AG20443 (cell line): ENCODE measurements at regions not wholly inside any gene's neighbourhood (a gene's known extent, or its start where the extent isn't known, plus 50 kb on each side); places are given as distances from the start of the nearest gene placed in this dataset.

Source experiments
- DNase-seq: peaks from one replicate; pipeline ENCODE4 v3.0.0; 2012; ENCODE audit warnings: low spot score, mixed read lengths

DNA sequence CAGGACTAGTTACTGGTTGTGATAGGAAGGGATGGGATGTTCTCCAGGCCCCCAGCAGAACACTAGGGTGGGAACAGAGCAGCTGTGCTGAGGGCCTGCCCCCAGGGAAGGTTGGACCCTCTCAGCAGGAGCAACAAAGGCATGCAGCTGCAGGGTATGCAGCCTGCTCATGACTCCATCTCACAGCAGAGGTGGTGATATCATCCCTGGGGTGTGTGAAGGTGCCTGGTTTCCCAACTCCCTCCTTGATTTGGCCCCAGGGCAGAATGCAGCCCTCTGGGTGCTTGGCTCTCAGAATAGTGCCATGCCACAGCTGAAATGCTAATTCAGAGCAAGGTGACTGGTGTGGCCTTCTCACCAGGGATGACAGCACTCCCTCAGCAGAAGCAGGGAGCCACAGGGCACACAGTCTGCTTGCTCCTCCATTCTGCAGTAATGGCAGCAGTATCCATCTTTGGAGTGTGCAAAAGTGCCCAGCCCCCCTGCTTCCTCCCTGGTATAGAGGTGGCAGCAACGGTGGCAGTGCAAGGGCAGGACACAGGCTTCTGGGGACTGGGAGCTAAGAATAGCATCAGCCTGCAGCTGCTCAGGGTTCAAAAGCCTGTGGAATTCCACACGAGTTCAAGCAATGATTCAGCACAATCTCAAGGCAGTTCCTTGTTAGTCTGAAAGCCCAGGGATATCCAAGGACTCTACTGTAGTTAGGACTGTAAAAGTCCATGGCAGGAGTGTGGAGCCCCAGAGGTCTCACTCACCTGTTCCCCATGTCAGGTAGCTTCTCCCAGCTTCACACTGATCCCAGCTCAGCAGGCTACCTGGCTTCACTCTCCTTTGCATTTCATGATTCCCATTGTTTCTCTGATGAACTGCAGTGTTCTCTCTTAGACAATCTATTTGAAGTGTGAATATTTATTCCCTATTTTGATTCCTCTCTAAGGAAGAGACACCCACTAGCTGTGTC, 298.1 kb upstream of the FOXG1 start:
- DNase-seq, result no peak

DNA sequence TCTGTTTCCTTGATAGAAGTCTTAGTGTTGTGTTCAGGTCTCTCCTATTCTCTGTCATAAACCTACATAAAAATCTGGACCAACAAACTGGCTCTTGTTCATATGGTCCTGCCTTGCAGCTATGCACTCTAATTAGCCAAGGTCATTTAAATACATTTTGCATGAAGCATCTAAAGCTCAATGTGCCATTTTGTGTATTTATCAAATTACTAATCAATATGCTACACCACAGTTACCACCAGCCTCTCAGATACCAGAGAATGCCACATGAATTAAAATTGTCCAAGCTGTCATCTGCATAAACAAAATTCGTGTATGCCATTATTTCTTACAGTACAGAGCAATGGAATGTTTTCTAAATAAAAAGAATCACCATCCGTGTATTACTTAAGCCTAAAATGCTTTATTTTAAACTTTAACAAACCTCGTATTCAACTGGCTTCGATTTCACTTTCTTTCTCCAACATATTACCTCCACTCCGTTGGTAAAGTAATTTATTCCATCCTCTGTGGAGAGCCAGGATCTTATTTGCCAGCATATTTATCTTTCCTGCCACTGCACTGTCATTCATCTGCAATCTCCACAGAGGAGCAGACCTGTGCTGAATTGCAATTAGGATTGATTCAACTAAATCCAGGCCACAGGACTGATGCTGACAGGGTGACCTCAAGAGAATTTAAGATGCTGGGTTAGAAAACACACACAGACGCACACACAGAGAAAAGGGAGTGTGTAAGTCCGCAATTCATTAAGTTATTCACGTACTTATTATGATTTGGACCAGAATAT, 284.1 kb upstream of the FOXG1 start:
- no peak for DNase-seq

DNA sequence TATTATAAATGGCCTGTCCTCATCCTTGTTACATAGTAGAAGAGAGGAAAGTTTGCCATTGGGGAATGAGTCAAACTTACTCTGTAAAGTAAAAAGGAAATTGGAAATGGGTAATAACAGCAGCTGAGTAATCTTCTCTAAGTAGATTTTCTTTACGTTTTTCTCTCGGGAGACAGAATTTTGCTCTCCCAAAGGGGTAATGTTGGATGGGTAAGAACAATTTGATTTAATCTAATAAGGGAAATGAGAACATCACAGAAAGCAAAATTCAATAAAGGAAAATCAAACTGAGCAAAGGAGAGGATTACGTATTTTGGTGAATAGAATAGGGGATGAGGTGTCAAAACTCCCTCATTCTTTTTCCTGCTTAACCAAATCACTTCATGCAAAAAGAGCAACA, 283.1 kb upstream of the FOXG1 start:
- no peak for DNase-seq

DNA sequence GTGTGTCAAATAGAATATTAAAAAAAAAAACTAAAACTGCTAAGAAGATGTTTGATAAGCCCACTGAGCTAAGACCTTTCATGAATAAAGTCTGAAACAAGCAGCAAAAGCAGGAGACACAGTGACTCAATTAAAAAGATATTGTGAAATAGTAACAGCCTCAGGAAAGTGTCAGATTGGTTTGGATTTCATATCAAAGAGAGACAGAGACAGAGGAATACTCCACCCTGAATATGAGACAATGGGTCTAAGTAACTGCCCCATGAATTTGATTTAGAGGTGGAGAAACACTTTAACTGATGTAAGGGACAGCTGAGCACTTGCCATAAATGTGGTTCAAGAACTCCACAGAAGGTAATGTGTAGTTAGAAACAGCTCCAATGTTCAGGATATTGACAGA, 277.9 kb upstream of the FOXG1 start:
- no peak for DNase-seq

DNA sequence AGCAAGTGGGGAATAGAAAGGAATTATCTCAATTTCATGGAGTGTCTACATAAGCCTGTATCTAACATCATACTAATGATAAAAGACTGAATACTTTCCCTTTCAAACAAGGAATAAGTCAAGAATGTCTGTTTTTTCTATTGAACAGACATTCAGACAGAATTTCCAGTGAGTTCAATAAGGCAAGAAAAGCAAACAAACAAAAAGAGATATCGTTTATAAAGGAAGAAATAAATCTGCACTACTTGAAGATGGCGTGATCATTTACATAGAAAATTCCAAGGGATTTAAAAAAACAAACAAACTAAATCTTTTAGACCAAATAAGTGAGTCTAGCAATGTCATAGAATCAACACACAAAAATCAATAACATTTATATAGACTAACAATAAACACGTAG, 273.1 kb upstream of the FOXG1 start:
- no peak for DNase-seq

DNA sequence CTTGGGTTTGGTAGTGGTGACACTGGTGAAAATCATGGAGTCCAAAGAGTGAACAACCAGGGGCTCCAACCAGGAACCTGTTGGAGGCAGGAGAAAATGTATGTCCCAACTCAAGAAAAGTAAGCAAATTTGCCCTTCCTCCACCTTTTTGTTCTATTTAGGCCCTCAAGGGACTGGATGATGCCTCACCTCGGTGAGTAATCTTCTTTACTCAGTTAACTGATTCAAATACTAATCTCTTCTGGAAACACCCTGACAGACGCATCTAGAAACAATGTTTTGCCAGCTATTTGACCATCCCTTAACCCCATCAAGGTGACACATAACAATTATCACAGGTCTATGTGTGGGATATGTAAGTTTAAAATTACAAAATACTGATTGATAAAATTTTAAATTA, 272.4 kb upstream of the FOXG1 start:
- DNase-seq, result no peak

DNA sequence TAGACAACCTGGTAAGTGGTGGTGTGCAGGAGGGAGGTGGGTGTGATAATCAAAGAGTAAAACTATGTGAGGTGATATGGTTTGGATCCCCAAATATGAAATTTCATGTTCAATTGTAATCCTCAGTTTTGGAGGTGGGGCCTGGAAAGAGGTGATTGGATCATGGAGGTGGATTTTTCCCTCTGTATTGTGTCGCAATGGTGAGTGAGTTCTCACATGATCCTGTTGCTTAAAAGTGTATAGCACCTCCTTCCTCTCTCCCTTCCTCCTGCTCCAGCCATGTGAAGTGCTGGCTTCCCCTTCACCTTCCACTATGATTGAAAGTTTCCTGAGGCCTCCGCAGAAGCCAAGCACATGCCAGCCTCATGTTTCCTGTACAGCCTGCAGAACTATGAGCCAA, 270.2 kb upstream of the FOXG1 start:
- no peak for DNase-seq

DNA sequence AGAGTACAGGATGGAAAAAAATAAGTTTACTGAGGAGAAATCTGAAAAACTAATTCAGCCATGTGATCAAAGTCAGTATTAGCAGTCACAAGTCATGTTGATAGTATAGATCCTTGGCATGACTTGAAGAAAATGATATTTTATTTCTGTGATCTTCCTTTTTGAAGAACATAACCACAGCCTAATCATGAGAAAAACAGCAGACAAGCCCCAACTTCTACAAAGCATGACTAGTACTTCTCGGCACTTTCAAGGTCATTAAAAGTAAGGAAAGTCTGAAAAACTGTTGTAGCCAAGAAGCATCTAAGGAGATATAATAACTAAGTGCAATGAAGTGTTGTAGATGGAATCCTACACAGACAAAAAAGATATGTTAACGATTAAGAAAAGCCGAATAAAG, 264.1 kb upstream of the FOXG1 start:
- DNase-seq, result no peak

DNA sequence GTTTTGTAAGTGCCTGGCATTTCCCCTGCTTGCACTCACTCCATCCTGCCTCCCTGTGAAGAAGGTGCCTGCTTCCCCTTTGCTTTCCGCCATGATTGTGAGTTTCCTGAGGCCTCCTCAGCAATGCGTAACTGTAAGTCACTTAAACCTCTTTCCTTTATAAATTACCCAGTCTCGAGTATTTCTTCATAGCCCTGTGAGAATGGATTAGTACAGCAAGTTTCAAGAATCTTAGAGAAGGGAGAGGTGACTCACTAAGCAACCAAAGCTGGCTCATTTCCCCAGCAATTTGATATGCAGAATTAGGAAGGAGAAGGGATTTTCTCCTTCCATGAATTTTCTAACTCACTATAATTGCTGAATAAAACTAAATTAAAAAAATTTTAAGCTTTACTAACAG, 251.0 kb upstream of the FOXG1 start:
- DNase-seq, result no peak

DNA sequence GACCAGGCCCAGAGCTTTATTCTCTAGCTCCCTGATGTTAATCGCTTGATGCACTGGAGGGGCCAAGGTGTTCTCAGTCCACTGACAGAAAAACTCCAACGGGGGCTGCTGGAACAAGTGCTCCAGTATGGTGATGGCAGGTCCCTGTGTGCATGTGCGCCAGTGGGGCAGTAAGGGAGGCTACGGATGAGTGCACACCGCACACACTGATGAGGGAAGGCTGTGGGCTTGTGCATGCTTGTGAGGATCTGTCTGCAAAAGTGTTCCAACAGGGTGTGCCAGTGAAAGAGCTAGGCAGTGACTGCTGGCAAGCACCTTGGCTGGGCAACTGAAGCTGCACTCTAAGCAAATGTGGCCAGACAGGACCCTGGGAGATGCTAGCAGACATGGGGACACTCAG, 229.7 kb upstream of the FOXG1 start:
- DNase-seq, result no peak

DNA sequence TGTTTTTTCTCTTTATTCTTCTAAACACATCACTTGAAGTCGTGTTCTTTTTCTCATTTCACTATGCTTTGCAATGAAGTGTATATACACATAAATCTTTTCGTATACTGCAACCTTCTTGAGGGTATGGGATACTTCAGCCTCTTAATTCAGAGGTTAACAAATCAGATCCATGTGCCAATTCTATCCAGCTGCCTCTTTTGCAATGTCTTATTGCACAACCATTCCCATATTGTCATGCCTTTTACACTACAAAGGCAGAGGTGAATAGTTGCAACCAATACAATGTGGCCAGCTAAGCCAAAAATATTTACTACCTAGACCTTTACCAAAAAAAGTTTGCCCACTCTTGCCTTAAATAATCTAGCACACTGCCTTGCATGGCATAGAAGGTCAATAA, 224.5 kb upstream of the FOXG1 start:
- DNase-seq, result no peak

DNA sequence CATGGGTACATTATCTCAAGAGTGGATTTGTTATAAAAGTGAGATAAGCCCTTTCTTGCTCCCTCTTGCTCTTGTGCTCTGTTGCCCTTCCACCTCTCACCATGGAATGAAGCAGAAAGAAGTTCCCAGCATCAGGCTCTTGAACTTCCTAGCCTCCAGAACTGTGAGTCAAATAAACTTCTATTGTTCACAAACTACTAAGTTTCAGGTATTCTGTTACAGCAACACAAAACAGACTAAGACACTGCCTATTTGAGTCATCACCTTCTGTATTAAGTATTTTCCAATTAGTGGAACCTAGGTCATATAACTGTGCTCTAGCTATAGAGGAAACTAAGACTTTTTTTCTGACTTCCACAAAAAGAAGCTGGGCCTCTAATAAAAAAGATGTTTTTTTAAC, 201.2 kb upstream of the FOXG1 start:
- no peak for DNase-seq

DNA sequence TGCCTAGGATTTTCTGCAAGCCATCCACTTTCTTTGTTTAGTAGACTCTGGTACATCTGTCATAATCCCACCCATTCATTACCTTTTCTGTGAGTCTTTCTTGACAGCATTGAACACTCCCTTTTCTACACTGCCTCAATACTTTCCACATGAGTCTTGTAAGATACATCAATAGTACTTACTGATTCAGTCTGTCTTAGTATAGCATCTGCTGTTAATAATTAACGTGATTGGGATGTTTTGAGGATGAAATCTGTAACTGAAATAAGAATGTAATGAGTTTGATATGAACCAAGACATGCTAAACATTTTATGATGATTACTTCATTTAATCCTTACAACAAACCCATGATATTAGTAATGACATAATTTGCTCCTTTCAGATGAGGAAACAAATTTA, 196.2 kb upstream of the FOXG1 start:
- DNase-seq, result no peak

DNA sequence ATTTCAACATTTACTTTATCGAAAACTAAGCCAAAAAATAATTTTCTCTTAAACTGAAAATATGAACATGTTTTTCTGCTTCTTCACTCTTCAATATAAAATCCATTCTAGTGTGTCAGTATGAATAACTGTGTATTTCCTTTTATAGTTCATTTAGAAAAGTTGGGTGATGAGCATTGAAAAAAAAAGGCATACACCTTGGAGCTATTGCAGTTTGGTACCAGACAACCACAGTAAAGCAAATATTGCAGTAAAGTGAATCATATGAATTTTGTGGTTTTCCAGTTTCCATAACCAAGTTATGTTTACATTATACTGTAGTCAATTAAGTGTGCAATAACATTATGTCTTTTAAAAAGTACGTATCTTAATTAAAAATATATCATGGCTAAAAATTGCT, 195.0 kb upstream of the FOXG1 start:
- DNase-seq, result no peak

DNA sequence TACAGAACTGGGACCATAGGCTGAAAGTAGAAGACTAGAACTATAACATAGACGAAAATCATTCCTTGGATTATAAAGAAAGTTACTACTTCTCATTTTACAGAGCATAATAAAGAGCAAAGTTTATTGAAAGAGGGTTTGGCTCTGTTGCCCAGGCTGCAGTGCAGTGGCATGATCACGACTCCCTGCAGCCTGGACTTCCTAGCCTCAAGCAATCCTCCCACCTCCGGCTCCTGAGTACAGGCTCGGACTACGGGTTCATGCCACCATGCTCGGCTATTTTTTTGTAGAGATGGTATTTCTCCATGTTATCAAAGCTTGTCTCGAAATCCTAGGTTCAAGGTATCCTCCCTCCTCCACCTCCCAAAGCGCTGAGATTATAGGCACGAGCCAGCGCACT, 190.1 kb upstream of the FOXG1 start:
- DNase-seq, result no peak

DNA sequence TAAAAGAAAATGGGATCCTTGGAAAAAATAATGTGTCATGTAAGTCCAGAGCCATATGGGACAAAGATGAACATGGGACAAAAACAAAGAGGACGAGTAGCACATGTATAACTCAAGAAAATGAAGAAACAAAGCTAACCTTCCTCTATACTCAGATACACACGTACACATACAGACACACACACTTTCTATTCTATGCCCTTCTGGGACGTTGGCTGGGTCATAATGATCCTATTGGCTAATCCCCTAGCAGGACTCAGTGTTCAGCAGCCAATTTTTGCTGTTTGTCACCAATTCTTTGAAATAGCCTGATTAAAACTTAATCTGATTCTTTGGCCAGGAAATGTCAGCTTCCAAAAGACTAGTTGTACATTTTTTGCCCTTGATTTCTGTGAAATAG, 189.4 kb upstream of the FOXG1 start:
- no peak for DNase-seq

DNA sequence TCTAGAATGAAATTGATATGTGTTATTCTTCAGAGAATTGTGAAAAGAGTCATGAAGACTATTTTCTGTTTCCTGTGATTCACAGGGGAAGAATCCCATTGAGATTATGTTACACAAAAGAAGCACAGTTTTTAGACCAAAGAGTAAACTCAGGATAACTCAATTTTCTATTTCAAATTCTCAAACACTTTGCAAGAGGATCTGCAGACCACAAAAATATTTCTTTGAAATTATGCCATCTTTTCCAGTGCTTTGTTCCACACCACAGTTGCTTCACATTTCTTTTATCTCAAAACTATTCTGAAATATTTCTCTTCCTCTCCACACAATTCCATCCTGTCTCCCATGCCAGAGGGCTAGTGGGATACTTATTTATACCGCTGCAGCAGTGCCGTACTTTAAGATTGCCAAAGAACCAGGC, 188.9 kb upstream of the FOXG1 start:
- no peak for DNase-seq

DNA sequence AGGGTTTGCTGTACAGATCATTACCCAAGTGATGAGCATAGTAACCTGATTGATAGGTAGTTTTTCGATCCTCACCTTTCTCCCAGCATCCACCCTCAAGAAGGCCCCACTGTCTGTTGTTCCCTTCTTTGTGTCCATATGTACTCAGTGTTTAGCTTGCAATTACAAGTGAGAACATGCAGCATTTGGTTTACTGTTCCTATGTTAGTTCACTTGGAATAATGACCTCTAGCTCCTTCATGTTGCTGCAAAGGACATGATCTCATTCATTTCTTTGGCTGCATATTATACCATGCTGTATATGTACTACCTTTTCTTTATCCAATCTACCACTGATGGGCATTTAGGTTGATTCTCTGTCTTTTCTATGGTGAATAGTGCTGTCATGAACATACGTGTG, 181.6 kb upstream of the FOXG1 start:
- no peak for DNase-seq

DNA sequence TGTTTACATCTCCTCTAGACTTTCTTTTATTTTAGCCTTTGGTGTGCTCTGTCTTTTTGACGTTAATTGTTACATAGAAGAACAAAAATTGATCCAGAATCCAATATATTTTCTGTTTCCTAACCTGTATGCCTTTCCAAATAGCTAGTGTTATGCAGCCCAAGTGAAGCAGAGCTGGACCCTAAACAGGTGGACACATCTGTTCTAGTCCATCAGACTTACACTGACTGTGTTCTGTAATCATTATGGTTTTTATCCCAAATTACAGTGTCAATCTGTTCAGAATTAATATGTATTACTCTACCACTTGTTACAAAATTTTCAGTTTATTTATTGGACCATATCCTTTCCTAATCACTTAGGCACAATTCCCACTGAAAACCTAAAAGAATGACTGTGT, 176.8 kb upstream of the FOXG1 start:
- no peak for DNase-seq

DNA sequence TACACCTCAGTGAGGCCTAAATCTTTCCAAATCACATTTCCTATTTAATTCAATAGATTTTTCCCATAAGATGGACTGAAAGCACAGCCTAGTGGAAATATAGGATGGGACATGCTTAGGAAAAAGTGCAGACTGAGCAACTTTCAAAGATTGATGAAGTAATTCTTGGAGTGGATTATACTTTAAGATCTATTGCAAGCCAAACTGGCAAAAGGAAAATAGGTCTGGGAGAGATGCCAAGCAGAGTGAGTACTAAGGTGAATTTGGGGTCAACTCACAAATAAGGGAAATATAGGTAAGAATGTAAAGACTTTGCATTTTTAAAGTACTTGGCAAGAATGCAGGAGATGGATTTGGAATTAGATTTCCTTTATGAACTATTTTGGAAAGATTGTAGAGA, 170.2 kb upstream of the FOXG1 start:
- DNase-seq, result no peak

DNA sequence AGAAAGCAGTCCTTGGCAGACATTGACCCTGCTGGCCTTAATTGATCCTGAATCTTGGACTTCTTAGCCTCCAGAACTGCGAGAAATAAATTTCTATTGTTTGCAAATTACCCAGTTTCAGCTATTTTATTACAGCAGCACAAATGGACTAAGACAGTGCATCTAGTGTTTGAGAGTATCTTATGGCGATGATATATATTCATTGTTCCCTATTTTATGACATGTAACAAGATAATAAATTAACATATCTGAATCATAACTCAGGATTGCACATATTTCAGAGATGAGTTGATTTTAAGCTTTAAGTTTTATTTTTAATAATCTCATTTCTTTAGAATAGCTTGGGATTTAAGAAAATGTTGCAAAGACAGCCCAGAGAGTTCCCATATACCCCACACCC, 167.4 kb upstream of the FOXG1 start:
- no peak for DNase-seq

DNA sequence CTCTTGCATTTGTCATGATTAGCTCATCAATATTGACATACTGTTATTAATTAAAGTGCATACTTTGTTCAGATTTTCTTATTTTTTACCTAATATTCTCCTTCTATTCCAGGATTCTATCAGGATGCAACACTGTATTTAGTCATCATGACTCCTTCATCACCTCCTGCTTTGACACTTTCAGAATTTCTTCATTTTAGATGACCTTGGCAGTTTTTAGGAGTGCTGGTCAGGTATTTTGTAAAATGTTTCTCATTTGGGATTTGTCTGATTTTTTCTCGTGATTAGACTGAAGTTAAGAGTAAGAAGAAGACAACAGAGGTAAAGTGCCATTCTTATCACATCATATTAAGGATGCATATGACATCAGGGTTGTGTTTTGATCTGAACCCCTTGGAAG, 167.0 kb upstream of the FOXG1 start:
- DNase-seq, result no peak

DNA sequence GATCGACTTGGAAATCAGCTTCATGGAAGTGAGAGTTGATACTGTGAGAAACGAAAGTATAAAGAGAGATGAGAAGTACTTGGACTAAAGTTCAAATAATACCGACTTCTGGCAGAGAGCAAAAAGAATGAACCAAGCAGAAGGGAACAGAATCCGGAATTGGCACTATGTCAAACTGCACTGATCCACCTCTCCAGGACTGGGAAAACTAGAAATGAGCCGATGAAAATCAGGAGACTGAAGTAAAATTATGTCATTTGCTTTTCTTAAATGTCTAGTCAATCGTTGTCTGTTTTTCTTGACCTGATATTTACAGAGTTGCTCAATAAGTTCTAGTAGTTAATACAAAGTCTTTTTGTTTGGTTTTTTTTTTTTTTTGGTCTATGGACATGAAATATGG, 163.0 kb upstream of the FOXG1 start:
- no peak for DNase-seq

DNA sequence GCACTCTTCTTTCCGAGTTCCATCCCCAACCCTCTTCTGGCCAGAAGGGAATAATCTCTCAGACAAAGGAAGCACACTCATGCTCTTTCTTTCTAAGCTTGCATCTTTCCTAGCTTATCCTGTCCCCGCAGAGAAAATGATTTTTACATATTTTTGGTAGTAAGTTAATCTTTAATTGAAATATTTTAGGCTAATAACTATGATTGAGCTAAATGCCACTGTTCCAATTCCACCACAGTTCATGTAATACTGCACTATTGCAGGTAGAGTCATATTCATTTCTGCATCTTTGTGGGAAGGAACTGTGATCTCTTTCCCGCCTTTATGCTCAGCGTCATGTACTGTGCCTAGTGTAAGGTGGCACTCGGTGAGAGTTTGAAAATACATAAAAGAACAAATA, 158.9 kb upstream of the FOXG1 start:
- no peak for DNase-seq
